ENCODE measurements at regions not wholly inside any gene's neighbourhood (a gene's known extent, or its start where the extent isn't known, plus 50 kb on each side); places are given as distances from the start of the nearest gene placed in this dataset.

- Histone ChIP-seq H3K9ac (ENCODE audit: low read depth in 2 of 2, low read length in 2 of 2) (no peak overlapping the region), H3K36me3 (no peaks in the 10 kb centered on the region), H3K27me3 (no peaks in the 10 kb centered on the region), H3K27ac (no peak overlapping the region), H3K9me3 (no peaks in the 10 kb centered on the region), H3K4me1 (no peaks in the 10 kb centered on the region), H3K4me3 (no peak overlapping the region)
- intact Hi-C loops (cut with DNase I) = no loop called here
- no peak for DNase-seq
- no peak for TF ChIP-seq CTCF (IDR thresholded peaks at IDR 0.05)
Measured at GRCh38 chr15:79560384-79560783, 128.2 kb downstream of the MINAR1 start.

- no peaks in the 10 kb centered on the region for H3K27me3 ChIP-seq
- H3K4me1 ChIP-seq = no peaks in the 10 kb centered on the region
- H3K27ac ChIP-seq = no peak overlapping the region
- no peaks in the 10 kb centered on the region for H3K36me3 ChIP-seq
- H3K9ac ChIP-seq (ENCODE audit: low read depth in 2 of 2, low read length in 2 of 2) = no peak overlapping the region
- intact Hi-C loops (cut with DNase I) = no loop called here
- H3K4me3 ChIP-seq = no peak overlapping the region
- no peaks in the 10 kb centered on the region for H3K9me3 ChIP-seq
- DNase-seq = no peak
- no peak for TF ChIP-seq CTCF (IDR thresholded peaks at IDR 0.05)
Measured at GRCh38 chr15:79561982-79562381, 129.8 kb downstream of the MINAR1 start.

- Histone ChIP-seq H3K9me3 (no peaks in the 10 kb centered on the region), H3K4me1 (no peaks in the 10 kb centered on the region), H3K4me3 (no peak overlapping the region), H3K27ac (no peak overlapping the region), H3K36me3 (no peaks in the 10 kb centered on the region), H3K9ac (ENCODE audit: low read depth in 2 of 2, low read length in 2 of 2) (no peak overlapping the region), H3K27me3 (no peaks in the 10 kb centered on the region)
- no peak for TF ChIP-seq CTCF (IDR thresholded peaks at IDR 0.05)
- no peak for DNase-seq
- intact Hi-C loops (cut with DNase I) = no loop called here
Measured at GRCh38 chr15:79562403-79562815, 130.3 kb downstream of the MINAR1 start.

DNA sequence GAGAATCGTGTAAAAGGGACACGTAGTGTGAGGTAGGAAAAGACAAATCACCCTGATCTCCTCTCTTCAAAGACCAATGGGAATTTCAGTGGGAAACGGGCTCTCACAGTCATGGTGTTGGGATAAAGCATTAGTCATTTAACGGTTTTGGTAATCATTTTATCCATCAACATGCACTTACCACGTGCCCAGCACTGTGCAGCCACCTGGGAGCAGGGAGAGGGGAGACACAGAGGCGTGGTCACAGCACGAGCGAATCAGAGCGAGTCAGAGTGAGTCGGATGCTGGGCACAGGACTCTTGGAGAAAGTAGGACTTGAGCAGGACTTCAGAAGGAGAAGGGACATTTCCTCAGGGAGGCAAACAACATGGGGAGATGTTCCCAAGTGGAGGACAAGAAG, 130.8 kb downstream of the MINAR1 start:
- no peak for TF ChIP-seq CTCF (IDR thresholded peaks at IDR 0.05)
- Histone ChIP-seq H3K9me3 (no peaks in the 10 kb centered on the region), H3K4me1 (no peaks in the 10 kb centered on the region), H3K36me3 (no peaks in the 10 kb centered on the region), H3K9ac (ENCODE audit: low read depth in 2 of 2, low read length in 2 of 2) (no peak overlapping the region), H3K27ac (no peak overlapping the region), H3K4me3 (no peak overlapping the region), H3K27me3 (no peaks in the 10 kb centered on the region)
- intact Hi-C loops (cut with DNase I) = no loop called here
- DNase-seq = no peak

DNA sequence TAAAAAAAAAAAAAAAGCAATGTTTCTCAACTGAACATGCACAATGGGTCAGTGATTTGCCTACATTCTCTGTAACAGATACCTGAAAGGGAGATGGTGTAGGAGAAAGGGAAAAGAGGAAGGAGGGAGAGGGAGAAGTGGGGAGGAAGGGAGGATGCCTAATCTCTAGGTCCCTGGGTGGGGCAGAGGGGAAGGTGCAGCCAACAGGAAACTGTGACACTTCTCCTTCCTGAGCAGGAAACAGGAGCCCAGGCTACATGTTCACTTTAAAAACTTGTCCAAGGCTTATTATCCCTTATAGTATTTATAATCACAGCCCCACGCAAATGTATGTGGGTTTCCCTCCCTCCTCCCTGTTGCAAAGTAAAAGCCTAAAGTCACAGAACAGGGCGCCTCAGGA, 137.9 kb downstream of the MINAR1 start:
- no peaks in the 10 kb centered on the region for H3K9me3 ChIP-seq
- no peak overlapping the region for H3K4me3 ChIP-seq
- intact Hi-C loops (cut with DNase I) = no loop called here
- DNase-seq = no peak
- no peaks in the 10 kb centered on the region for H3K36me3 ChIP-seq
- TF ChIP-seq CTCF (IDR thresholded peaks at IDR 0.05) = no peak
- H3K4me1 ChIP-seq = no peaks in the 10 kb centered on the region
- no peaks in the 10 kb centered on the region for H3K27me3 ChIP-seq
- no peak overlapping the region for H3K9ac ChIP-seq (ENCODE audit: low read depth in 2 of 2, low read length in 2 of 2)
- no peak overlapping the region for H3K27ac ChIP-seq

All from colonic mucosa (tissue), 4 donors.